EH (cell line): ENCODE measurements at regions not wholly inside any gene's neighbourhood (a gene's known extent, or its start where the extent isn't known, plus 50 kb on each side); places are given as distances from the start of the nearest gene placed in this dataset.

Source experiments
- DNase-seq: peaks from one replicate; pipeline ENCODE4 v3.0.0-alpha.2; 2015; ENCODE audit warnings: low read depth

- DNase-seq: peak; percentile 76
Observed at GRCh38 chr11:101401245-101401644, 182.6 kb downstream of the TRPC6 start.

GRCh38 chr11:101397979-101398378 is 185.8 kb downstream of the TRPC6 start:
- DNase-seq: no peak

GRCh38 chr11:101390539-101390938 is 193.3 kb downstream of the TRPC6 start:
- peak; percentile 18 for DNase-seq

- DNase-seq: no peak
Observed at GRCh38 chr11:101369835-101370234, 214.0 kb downstream of the TRPC6 start.

GRCh38 chr11:101363706-101364275 is 220.0 kb downstream of the TRPC6 start:
- DNase-seq: no peak

GRCh38 chr11:101362643-101363042 is 221.2 kb downstream of the TRPC6 start:
- no peak for DNase-seq

- no peak for DNase-seq
Observed at GRCh38 chr11:101357771-101358170, 226.0 kb downstream of the TRPC6 start.

GRCh38 chr11:101354801-101355200 is 225.2 kb upstream of the PGR start:
- DNase-seq: no peak

- DNase-seq: peak; percentile 32
Observed at GRCh38 chr11:101348786-101349185, 219.2 kb upstream of the PGR start.

GRCh38 chr11:101346591-101346990 is 217.0 kb upstream of the PGR start:
- DNase-seq: peak; percentile 82

GRCh38 chr11:101345891-101346290 is 216.3 kb upstream of the PGR start:
- DNase-seq: no peak

- no peak for DNase-seq
Observed at GRCh38 chr11:101342307-101342706, 212.7 kb upstream of the PGR start.

- DNase-seq: peak; percentile 52
Observed at GRCh38 chr11:101341578-101341977, 212.0 kb upstream of the PGR start.

- DNase-seq: no peak
Observed at GRCh38 chr11:101336858-101337257, 207.2 kb upstream of the PGR start.

- DNase-seq: no peak
Observed at GRCh38 chr11:101336155-101336554, 206.5 kb upstream of the PGR start.

- DNase-seq: no peak
Observed at GRCh38 chr11:101334581-101334980, 205.0 kb upstream of the PGR start.

- no peak for DNase-seq
Observed at GRCh38 chr11:101331411-101331810, 201.8 kb upstream of the PGR start.

- no peak for DNase-seq
Observed at GRCh38 chr11:101327908-101328307, 198.3 kb upstream of the PGR start.

GRCh38 chr11:101326141-101326540 is 196.5 kb upstream of the PGR start:
- no peak for DNase-seq

- DNase-seq: no peak
Observed at GRCh38 chr11:101323997-101324396, 194.4 kb upstream of the PGR start.

GRCh38 chr11:101321222-101321621 is 191.6 kb upstream of the PGR start:
- DNase-seq: no peak

- DNase-seq: no peak
Observed at GRCh38 chr11:101306721-101307120, 177.1 kb upstream of the PGR start.

- DNase-seq: no peak
Observed at GRCh38 chr11:101305496-101305895, 175.9 kb upstream of the PGR start.

GRCh38 chr11:101299210-101299609 is 169.6 kb upstream of the PGR start:
- DNase-seq: no peak

- DNase-seq: peak; percentile 3
Observed at GRCh38 chr11:101296896-101297295, 167.3 kb upstream of the PGR start.
